Ammon's horn (tissue), 1 donor: ENCODE measurements at regions not wholly inside any gene's neighbourhood (a gene's known extent, or its start where the extent isn't known, plus 50 kb on each side); places are given as distances from the start of the nearest gene placed in this dataset.

Source experiments
- DNase-seq: peaks from one replicate; pipeline ENCODE4 v3.0.0-alpha.2; 2016; ENCODE audit warnings: low spot score

- no peak for DNase-seq
Observed at GRCh38 chr2:64221935-64222334, 77.7 kb upstream of the PELI1 start.

DNA sequence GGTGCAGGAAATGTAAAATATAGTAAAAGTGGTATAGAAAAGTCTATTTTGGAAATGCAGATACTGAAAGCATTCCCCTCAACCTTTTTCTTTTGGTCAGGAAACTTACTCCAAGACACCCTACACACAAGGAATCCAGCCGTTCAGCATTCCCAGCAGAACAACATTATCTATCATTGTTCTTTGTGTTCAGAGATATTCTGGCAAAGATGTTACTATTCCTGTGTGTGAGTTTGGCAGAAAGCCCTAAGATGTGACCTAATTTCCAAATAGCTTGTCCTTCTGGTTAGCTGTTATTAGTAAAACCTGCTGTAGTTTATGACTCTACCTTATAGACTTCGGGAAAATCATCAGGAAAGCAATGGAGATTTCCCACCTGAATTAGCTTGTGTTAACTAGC, 78.1 kb upstream of the PELI1 start:
- DNase-seq = no peak

DNA sequence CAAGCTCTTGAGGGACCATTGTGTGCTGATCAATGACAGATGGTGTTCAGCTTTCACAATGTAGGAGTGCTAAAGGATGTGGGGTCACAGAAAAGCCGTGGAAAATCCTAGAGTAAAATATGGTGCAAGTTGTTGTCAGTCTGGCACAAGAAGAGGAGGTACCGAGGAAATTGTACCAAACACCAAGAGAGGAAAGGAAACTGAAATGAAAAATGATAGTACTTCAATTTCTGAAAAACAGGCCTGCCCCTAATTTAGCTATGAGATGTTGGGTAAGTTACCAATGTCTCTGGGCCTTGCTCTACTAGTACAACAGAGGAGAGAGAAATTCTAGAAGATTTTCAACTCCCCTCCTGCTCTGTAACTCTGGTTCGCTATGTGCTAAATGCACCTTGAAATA, 78.8 kb upstream of the PELI1 start:
- no peak for DNase-seq

- no peak for DNase-seq
Observed at GRCh38 chr2:64225491-64225890, 81.3 kb upstream of the PELI1 start.

DNA sequence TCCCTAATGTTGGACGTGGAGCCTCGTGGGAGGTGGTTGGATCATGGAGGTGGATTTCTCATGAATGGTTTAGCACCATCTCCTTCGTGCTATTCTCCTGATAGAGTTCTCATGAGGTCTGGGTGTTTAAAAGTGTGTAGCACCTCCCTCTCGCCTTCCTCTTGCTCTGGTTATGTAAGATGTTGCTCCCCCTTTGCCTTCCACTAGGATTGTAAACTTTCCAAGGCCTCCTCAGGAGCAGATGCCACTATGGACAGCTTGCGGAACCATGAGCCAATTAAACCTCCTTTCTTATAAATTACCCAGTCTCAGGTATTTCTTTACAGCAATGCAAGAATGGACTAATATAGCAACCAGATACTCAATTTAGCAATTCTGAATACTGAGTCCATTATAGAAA, 82.4 kb upstream of the PELI1 start:
- DNase-seq = no peak

DNA sequence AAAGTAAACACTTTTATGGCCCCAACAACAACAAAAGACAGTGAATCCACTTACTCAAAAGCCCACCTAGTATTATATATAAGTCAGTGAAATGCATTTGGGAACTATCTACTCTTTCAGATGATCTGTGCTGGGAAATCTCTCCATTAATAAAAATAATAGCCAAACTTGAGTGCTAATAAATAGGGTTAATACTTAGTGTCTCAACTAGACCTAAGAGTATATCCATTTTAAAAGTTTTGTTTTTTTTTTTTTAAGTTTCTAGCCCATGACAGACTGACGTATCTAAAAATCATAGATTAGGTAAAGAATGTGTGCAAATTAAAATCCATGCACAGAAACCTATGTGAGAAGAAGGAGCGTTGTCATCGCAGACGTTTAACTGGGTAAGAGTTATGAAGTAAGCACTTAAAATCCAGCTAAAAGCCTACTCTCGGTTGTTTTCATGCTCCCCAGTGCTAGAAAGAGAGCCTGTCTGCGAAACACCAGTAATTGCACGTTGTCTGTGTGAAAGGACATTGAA, 83.4 kb upstream of the PELI1 start:
- no peak for DNase-seq

DNA sequence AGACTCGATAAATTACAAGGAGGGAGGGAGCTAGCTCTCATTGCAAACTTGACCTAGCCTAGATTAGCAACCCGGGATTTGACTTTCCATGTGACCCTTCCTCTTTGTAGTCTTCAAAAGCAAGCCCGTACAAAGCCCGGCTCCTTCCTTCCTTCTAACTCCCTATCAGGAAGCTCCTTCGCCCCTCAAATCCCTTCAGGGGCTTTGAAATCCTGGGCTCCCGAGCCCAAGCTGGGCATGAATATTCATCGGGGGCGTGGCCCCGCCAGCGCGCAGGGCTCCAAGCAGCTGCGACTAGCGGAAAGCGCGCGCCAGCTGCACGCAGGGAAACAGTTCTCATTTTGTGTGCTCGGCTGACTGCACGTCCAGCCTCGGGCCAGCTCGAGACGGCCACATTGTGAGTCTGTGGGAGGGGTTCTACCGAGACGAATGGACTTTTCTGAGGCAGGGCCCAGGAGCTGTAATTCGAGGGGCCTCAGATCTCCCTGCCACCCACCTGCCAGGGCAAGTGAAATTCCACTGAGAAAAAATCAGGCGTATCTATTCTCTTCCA, 84.0 kb upstream of the PELI1 start:
- peak; percentile 97 for DNase-seq

- DNase-seq = no peak
Observed at GRCh38 chr2:64228918-64229317, 84.7 kb upstream of the PELI1 start.

GRCh38 chr2:64230540-64230939, 86.3 kb upstream of the PELI1 start:
- DNase-seq = no peak

DNA sequence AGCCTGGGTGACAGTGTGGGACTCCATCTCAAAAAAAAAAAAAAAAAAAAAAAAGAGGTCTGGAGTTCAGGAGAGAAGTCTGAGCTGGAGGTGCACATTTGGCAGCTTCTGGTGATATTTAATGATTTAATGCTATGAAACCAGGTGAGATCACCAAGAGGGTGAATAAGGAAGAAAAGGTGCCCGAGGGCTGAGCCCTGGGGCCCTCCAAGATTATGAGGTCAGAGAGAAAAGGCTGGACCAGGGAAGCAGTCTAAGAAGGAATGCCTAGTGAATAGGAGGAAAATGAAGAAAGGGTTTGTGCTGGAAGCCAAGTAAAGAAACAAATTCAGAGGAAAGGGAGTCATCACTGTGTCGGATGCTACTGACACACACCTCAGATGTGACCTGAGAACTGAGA, 88.0 kb upstream of the PELI1 start:
- no peak for DNase-seq

DNA sequence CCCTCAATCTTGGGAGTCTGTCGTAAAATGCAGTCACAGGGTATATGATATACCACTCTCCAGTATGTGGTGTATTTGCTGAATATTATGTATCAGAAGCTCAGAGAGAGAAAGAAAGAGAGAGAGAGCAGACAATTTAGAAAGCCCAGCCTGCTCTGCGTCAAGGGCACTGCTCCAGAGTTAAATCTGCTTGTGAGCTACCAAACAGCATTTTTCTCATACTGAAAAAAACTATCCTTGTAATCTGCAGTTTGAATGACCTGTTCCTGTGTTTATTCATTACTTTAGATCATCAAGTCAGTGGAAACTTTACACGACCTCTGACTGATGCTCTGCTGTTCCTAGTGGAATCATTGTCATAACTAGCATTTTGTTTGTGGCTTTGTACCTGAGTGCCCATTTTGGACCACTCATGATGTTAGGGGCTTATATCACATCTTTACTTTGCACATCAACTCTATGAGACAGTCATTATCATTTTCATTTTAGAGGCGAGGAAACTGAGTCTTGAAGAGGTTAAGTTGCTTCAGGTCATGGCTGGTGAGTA, 89.2 kb upstream of the PELI1 start:
- DNase-seq = no peak

GRCh38 chr2:64234150-64234549, 89.9 kb upstream of the PELI1 start:
- DNase-seq = no peak

- DNase-seq = no peak
Observed at GRCh38 chr2:64234785-64235184, 90.6 kb upstream of the PELI1 start.

- DNase-seq = no peak
Observed at GRCh38 chr2:64237266-64237665, 93.0 kb upstream of the PELI1 start.

DNA sequence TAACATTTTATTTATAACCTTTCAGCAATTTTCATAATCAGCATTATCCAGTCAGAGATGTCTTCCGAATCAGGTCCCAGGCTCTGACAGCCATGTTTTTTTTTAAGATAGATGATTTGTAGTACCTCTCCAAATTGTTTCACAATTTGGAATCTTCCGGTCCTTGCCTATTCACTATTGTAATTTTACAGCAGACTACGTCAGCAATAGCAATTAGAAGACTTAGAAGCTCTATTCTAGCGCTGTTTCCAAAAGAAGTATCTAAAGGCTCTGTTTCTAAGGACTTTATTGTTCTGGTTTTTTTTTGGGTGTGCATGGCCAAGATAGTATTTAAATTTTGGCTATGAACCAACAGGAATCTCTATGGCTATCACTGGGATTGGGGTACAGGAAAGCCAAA, 94.6 kb upstream of the PELI1 start:
- DNase-seq = no peak

DNA sequence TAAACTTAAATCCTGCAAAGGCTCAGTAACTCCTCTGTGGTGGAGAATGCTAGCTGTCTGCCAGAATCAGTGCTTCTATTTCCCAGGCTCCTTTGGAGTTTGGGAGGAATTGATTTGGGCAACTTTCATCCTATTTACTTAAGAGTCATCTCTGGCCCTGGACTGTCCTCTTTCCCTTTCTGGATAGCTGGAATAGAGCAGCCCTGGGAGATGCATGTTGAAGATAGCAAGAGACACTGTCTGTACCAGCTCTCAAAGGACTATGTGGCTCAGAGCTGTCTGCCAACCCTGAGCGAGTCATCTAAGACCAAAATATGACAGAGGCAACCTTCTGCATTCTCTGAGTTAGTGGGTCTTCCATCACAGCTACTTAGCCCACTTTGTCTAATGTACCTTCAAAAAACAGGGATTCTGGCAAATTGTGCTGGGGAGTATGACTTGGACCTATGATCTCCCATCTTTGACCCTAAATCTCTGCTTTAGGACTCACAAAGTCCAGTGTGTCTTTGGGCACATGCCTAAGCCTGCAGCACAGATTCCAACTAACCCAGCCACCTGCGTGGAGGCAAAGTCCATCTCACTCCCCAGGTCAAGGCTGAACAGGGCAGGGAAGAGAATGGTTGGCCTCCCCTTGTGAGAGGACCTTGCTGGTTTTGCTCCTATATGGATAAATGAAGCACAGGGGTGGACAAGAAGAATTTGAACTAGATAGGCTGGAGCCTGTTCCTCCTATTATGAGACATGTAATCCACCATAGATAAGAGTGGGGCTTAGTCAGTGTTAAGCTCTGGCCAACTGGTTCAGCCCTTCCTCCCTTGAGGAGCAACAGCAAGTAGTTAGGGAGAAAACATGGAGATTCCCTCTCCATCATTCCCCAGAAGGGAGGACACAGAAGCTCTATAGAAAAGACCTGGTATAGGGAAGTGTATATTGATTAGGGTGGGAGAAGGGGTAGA, 99.1 kb upstream of the PELI1 start:
- no peak for DNase-seq

DNA sequence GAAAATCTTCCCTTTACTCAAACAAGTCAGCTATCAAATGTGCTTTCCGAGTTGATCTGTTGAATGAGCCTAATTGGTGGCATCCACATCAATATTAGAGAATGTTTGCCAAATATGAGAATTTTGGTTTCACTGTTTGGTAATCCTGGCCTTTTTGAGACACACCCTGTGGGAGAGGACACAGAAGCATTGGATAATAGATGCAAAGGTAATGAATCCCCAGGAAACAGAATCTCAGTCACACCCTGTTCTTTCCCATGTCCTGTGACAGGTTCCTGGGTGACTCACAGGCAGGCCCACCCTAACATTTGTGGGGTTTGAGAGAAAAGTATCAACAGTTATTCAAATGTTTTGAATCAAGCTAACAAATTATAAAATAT, 99.8 kb upstream of the PELI1 start:
- no peak for DNase-seq

GRCh38 chr2:64245631-64246030, 101.4 kb upstream of the PELI1 start:
- DNase-seq = no peak

DNA sequence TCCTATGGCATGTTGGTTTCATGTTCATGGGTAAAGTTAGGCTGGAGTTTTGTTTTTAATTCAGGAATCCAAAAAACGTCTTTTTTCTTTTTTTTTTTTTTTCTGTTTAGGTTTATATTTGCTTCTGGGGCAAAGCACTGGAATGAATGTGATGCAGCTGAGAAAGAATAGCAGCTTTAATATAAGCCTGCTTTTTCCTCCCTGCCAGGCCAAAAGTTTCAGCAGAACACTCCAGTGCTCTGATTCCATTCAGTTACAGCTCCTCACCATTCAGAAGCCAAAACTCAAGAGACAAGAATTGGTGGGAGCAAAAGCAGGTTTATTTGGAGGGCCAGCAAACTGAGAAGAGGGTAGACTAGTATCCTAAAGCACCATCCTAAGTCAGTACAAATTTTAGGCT, 102.7 kb upstream of the PELI1 start:
- DNase-seq = no peak

GRCh38 chr2:64249426-64249825, 105.2 kb upstream of the PELI1 start:
- no peak for DNase-seq

DNA sequence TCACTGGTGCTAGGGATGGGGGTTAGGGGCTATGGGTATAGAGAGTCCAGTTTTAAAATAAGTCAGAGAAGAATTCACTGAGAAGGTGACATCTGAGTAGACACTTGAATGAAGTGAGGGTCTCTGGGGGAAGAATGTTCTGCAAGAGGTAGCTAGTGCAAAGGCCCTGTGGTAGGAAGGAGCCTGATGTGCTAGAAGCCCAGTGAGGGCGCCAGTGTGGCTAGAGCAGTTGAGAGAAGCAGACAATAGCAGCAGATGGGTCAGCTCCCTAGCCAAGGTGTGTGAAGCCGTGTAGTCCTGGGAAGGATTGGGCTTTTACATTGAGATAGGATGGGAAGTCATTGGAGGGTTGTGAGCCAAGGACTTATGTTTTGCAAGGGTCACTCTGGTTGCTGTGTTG, 105.8 kb upstream of the PELI1 start:
- no peak for DNase-seq

- DNase-seq = peak; percentile 86
Observed at GRCh38 chr2:64250751-64251423, 106.7 kb upstream of the PELI1 start.
